ENCODE measurements at regions not wholly inside any gene's neighbourhood (a gene's known extent, or its start where the extent isn't known, plus 50 kb on each side); places are given as distances from the start of the nearest gene placed in this dataset.
"Not testable (repeated sequence)": the region's sequence is repeated elsewhere in the genome, so short reads cannot be mapped to it uniquely, and the experiment has no call there.

DNA sequence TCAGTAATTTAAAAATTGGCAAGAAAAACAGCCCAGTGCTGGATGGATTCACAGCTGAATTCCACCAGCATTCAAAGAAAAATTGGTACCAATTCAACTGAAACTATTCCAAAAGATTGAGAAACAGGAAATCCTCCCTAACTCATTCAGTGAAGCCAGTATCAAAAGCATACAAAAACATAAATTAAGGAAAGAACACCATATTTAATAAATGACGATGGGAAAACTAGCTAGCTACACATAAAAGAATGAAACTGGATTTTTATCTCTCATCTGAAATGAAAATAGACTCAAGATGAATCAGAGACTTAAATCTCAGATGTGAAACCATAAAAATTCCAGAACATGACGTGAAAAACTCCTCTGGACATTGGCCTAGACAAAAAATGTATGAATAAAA is 516.8 kb upstream of the SPANXN1 start:
- DNase-seq (ENCODE audit: low read depth), result no peak
- TF ChIP-seq MYC (IDR thresholded peaks at IDR 0.05; ENCODE audit: low read depth, low read length), result no peak
- TF ChIP-seq, protein P1, sequence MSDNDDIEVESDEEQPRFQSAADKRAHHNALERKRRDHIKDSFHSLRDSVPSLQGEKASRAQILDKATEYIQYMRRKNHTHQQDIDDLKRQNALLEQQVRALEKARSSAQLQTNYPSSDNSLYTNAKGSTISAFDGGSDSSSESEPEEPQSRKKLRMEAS (IDR thresholded peaks at IDR 0.05; ENCODE audit: low read depth, low read length), result no peak
- no peak for TF ChIP-seq POLR2A (IDR thresholded peaks at IDR 0.05; ENCODE audit: extremely low read depth, insufficient read length)
- TF ChIP-seq, protein P2, sequence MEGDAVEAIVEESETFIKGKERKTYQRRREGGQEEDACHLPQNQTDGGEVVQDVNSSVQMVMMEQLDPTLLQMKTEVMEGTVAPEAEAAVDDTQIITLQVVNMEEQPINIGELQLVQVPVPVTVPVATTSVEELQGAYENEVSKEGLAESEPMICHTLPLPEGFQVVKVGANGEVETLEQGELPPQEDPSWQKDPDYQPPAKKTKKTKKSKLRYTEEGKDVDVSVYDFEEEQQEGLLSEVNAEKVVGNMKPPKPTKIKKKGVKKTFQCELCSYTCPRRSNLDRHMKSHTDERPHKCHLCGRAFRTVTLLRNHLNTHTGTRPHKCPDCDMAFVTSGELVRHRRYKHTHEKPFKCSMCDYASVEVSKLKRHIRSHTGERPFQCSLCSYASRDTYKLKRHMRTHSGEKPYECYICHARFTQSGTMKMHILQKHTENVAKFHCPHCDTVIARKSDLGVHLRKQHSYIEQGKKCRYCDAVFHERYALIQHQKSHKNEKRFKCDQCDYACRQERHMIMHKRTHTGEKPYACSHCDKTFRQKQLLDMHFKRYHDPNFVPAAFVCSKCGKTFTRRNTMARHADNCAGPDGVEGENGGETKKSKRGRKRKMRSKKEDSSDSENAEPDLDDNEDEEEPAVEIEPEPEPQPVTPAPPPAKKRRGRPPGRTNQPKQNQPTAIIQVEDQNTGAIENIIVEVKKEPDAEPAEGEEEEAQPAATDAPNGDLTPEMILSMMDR (IDR thresholded peaks at IDR 0.05; ENCODE audit: low read depth, low read length), result no peak
- no peak overlapping the region for H3K4me3 ChIP-seq (ENCODE audit: low read depth, low read length)

- no peak for DNase-seq (ENCODE audit: low read depth)
- no peak overlapping the region for H3K4me3 ChIP-seq (ENCODE audit: low read depth, low read length)
- TF ChIP-seq POLR2A (IDR thresholded peaks at IDR 0.05; ENCODE audit: extremely low read depth, insufficient read length) (no peak), MYC (IDR thresholded peaks at IDR 0.05; ENCODE audit: low read depth, low read length) (no peak)
- TF ChIP-seq, protein P2 (IDR thresholded peaks at IDR 0.05; ENCODE audit: low read depth, low read length), result no peak
- TF ChIP-seq, protein P1 (IDR thresholded peaks at IDR 0.05; ENCODE audit: low read depth, low read length), result no peak
Measured at GRCh38 chrX:144732588-144732987, 514.7 kb upstream of the SPANXN1 start.

DNA sequence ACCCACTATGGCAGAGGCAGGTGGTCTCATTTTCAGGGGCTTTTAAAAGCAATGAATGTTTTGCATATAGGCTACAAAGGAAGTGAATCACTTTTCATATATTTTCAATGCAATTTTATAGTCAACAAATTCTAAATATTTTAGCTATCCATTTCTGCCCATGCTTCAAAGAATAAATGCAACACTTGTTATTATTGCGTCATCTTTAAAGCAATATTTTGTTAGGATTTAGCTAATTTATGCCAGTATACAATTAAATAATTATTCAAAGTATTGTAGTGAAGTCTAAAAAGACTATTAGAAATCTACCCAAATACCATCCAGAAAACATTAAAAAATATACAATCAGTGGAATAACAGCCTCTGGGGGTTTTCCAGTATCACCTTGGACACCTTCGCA is 509.1 kb upstream of the SPANXN1 start:
- no peak overlapping the region for H3K4me3 ChIP-seq (ENCODE audit: low read depth, low read length)
- no peak for TF ChIP-seq POLR2A (IDR thresholded peaks at IDR 0.05; ENCODE audit: extremely low read depth, insufficient read length)
- DNase-seq (ENCODE audit: low read depth), result no peak

DNA sequence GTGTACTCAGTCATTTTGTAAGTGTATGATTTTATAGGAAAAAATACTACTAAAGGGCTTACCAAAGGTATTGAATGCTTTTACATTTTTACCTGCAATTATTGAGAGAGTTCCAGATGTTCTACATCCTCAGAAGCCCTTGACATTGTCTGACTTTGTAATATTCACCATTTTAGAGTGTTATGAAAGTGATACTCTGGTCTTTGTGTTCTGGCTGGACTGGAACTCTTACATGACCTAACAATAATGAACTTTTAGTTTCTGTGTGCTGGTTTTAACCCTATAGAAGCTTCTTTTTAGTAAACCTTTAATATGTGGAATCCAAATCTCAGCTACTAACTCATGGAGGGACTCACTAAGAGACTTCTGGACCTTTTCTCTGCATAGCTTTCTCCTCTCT is 478.8 kb upstream of the SPANXN1 start:
- TF ChIP-seq, protein P1 (IDR thresholded peaks at IDR 0.05; ENCODE audit: low read depth, low read length), result no peak
- TF ChIP-seq POLR2A (IDR thresholded peaks at IDR 0.05; ENCODE audit: extremely low read depth, insufficient read length) (no peak), MYC (IDR thresholded peaks at IDR 0.05; ENCODE audit: low read depth, low read length) (no peak)
- TF ChIP-seq, protein P2 (IDR thresholded peaks at IDR 0.05; ENCODE audit: low read depth, low read length), result no peak
- no peak for DNase-seq (ENCODE audit: low read depth)
- H3K4me3 ChIP-seq (ENCODE audit: low read depth, low read length), result no peak overlapping the region

- DNase-seq (ENCODE audit: low read depth); H3K4me3 ChIP-seq (ENCODE audit: low read depth, low read length): not testable (repeated sequence)
Measured at GRCh38 chrX:144783528-144783927, 463.8 kb upstream of the SPANXN1 start.

GRCh38 chrX:144790148-144790547 is 457.2 kb upstream of the SPANXN1 start:
- no peak for DNase-seq (ENCODE audit: low read depth)
- no peak for TF ChIP-seq MYC (IDR thresholded peaks at IDR 0.05; ENCODE audit: low read depth, low read length)
- TF ChIP-seq, protein P1 (IDR thresholded peaks at IDR 0.05; ENCODE audit: low read depth, low read length), result no peak
- no peak for TF ChIP-seq POLR2A (IDR thresholded peaks at IDR 0.05; ENCODE audit: extremely low read depth, insufficient read length)
- TF ChIP-seq, protein P2 (IDR thresholded peaks at IDR 0.05; ENCODE audit: low read depth, low read length), result no peak
- H3K4me3 ChIP-seq (ENCODE audit: low read depth, low read length), result no peak overlapping the region

DNA sequence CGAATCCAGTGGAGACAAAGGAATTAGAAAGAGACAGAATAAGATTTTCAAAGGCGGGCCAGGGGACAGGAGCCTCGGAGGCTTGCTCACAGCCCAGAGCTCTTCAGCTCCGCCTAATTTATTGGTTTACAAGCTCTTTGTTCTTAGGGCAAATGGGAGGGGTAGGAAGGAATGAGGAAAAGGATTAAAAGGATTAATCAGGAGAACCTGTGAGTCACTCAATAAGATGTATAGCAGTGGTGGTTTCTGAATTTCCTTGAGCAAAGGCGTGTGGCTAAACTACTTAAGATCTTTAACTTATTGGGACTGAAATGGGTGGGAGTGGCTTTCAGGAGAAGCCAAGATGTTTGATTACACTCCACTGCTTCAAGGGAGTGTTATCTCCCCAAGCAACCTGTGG is 456.0 kb upstream of the SPANXN1 start:
- TF ChIP-seq, protein P1 (IDR thresholded peaks at IDR 0.05; ENCODE audit: low read depth, low read length), result no peak
- TF ChIP-seq, protein P2 (IDR thresholded peaks at IDR 0.05; ENCODE audit: low read depth, low read length), result no peak
- TF ChIP-seq MYC (IDR thresholded peaks at IDR 0.05; ENCODE audit: low read depth, low read length), result no peak
- TF ChIP-seq POLR2A (IDR thresholded peaks at IDR 0.05; ENCODE audit: extremely low read depth, insufficient read length), result no peak
- no peak for DNase-seq (ENCODE audit: low read depth)

More for the DNA sequence above, 456.0 kb upstream of the SPANXN1 start:
- no peak overlapping the region for H3K4me3 ChIP-seq (ENCODE audit: low read depth, low read length)

Measured in NB4 (cell line).